Islet precursor cell (in vitro differentiated cells): ENCODE measurements at regions not wholly inside any gene's neighbourhood (a gene's known extent, or its start where the extent isn't known, plus 50 kb on each side); places are given as distances from the start of the nearest gene placed in this dataset.
"Not testable (repeated sequence)": the region's sequence is repeated elsewhere in the genome, so short reads cannot be mapped to it uniquely, and the experiment has no call there.

Source experiments
- DNase-seq: peaks from one replicate; pipeline ENCODE4 v3.0.0-alpha.2; 2018

DNA sequence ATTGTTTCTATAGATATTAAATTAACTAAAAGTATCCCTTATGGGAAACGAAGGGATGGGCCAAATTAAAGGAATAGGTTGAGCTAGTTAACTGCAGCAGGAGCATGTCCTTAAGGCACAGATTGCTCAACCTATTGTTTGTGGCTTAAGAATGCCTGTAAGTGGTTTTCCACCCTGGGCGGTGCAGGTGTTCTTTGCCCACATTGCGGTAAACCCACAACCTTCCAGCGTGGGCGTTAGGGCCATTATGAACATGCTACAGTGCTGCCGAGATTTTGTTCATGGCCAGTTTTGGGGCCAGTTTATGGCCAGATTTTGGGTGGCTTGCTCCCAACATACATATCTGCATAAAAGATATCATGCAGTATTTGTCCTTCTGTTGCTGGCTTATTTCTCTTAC is 1196.8 kb downstream of the NCAM2 start:
- not testable (repeated sequence) for DNase-seq

DNA sequence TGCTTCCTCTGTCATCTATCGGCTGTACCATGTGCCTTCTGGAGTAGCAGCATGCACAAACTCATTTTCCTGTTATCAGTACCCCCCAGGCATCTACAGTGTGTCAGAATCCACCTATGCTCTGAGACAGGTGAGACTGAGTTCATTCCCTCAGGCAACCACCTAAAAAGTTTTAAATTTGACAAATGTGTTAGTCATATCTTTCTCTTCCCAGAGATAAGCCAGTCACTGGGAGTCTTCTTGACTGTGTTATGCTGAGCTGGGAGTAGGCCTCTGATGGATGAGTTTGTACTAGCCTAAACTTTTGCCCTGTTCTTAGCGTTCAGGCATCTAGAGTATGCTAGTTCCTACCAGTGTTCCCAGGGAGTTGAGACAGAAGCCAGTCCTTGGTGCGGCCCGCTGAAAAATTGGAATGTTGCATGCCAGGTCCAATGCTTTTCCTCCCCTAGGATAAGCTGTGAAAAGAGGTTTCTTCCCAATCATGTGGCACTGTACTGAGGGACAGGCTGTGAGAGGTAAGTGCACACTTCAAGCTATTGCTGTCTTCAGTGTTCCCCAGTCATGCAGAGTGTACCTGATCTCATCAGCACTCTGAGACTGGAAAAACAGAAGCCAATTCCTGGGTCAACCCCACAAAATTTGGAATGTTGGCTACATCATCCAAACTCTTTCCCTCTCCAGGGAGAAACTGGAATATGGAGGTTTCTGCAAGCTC is 1202.3 kb downstream of the NCAM2 start:
- DNase-seq: no peak

GRCh38 chr21:22201126-22201525 is 1202.9 kb downstream of the NCAM2 start:
- no peak for DNase-seq

- DNase-seq: no peak
These were observed 1203.5 kb downstream of the NCAM2 start for GRCh38 chr21:22201669-22202068.

DNA sequence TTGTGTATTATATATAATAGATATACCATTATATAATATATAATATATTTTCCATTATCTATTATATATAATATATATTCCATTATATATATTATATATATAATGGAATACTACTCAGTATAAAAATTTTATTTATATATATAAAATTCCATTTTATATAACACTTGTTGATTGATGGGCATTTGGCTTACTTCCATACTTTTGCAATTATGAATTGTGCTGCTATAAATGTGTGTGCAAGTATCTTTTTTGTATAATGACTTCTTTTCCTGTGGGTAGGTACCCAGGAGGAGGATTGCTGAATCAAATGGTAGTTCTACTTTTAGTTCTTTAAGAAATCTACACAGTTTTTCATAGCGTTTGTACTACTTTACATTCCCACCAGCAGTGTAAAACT is 1211.1 kb downstream of the NCAM2 start:
- no peak for DNase-seq

DNA sequence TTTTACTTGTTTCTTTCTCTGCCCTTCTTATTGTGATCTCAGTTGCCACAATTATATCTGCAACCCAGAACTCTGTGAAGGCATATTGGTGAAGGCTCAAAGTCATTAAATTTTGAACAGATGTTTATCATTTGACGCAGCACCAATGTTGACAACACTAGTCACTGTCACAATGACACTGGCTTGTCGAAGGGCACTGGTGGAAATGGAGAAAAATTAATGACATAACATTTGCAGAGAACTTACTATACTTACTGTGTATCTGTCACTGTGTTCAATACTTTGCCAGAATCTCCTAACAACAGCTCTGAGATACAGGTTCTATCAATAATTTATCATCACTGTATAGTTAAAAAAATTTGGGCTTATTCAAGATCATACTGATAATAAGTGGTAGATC is 1213.7 kb downstream of the NCAM2 start:
- no peak for DNase-seq

DNA sequence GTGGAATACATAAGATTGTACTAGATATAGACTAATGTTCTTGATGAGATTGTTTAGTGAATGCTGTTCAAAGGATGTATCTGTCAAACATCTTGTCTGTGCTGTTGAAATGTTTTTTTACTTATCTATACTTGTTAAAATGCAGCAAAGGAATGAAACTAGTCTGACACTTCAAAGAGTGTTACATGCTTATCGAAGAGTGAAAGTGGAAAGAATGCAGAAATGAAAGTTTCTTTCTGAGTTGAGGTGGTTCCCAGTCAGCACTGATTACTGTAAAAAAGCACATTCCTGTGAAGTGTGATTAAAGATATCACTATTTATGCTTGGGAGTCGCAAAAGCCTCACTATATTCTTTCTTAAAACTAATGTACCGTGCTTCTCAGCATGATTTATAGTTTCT is 1225.2 kb downstream of the NCAM2 start:
- no peak for DNase-seq

DNA sequence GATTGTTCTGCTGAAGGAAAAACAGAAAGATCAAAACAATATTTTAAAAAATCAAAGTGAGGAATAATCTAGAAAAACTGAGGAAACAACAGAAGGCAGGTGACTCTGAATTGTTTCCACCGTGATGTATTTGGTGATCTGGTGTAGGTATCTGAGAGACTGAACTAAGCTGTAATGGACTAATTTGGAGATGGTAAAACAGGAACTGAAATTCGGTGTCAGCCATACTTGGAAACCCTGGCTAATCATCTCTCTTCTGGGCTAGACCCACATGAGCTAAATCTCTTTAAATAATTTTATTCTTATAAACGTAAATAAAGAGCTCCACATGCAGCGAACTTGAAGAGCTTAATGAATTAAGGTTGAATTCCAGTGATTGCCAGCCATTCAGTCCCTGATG is 1226.1 kb downstream of the NCAM2 start:
- DNase-seq: no peak

GRCh38 chr21:22225299-22225698 is 1227.1 kb downstream of the NCAM2 start:
- DNase-seq: no peak

- no peak for DNase-seq
These were observed 1232.8 kb downstream of the NCAM2 start for GRCh38 chr21:22231013-22231412.

GRCh38 chr21:22235866-22236590 is 1237.8 kb downstream of the NCAM2 start:
- DNase-seq: no peak

GRCh38 chr21:22244516-22244915 is 1246.3 kb downstream of the NCAM2 start:
- DNase-seq: no peak

DNA sequence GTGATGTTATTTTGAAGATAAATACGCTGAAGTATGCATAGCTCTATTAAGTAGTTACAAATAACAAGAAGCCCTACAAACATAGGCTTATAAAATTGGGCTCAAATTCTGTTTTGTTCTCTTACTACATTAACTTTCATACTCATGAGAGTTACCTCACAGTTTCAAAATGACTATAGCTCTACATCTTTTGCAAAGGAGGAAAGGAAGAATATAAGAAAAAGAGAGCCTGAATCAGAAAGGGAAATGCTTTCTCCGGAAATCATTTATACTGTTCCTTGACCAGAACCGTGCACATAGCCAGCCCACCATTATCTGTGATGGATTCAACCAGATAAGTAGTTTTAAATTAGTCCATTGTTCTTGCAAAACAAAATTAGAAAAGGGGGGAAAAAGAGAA is 1252.1 kb downstream of the NCAM2 start:
- no peak for DNase-seq

DNA sequence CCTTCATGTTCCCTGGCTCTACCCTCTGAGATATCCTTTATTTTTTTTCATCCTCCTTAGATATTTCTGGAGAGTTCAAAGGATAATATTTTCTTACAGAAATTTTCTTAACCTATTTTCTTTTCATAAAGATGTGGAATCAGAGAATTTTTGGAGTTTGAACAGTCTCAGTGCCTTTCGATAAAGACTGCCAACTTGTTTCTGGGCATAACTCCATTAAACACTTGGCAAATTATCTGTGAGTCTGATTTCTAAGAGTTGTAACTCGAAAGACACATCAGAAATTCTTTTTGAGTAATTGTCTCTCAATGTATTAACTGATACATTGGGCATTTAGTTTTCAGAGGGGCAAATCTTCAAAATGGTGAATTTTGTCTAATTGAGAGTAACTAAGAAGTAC is 1255.6 kb downstream of the NCAM2 start:
- DNase-seq: no peak

DNA sequence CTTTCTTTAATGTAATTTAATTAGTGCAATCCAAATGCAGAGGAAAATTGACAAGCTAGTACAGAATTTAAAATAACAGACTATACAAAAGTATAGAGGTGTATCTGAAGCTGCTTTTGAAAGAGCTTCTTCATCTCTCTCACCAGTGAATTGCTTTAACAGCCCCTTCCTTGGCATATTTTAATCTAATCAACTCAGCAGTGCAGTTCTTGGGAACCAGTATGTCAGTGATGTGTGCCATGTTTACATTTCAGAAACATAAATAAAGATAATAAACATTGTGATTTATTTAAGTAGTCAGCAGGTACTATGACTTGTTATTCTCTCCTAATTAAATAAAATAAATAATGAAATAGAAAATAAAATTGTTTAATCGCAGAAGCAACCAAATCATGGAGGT is 1260.6 kb downstream of the NCAM2 start:
- no peak for DNase-seq

DNA sequence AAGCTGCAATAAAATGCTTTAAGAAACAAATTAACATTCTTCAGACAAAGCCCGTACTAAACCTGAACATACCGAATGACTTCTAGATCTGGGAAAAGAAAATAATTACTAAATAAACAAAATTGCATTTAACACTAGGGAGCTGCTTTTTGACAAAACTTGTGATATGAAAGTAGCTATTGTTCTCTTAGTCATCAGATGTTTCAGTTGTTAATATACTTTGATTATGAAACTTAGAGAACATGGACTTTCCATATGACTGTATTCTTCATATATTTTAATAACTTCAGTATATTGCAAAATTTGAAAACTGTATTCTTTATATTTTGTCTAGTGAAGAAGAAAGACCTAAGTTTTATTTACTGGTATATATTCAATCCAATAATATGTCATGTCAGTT is 1262.1 kb downstream of the NCAM2 start:
- no peak for DNase-seq

DNA sequence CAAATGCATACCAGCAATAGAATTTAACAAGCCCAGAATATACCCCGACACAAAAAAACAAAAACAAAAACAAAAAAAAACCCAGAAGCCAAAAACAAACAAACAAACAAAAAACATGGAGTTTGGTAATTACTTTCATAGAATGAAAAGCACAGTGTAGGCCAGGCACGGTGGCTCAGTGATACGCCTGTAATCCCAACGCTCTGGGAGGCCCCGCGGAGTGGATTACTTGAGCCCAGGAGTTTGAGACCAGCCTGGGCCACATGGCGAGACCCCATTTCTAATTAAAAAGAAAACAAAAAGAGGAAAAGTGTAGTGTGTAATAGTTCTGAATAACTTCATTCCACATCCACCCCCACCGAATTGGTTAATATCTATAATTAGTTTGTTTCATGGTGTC is 1265.7 kb downstream of the NCAM2 start:
- DNase-seq: no peak

DNA sequence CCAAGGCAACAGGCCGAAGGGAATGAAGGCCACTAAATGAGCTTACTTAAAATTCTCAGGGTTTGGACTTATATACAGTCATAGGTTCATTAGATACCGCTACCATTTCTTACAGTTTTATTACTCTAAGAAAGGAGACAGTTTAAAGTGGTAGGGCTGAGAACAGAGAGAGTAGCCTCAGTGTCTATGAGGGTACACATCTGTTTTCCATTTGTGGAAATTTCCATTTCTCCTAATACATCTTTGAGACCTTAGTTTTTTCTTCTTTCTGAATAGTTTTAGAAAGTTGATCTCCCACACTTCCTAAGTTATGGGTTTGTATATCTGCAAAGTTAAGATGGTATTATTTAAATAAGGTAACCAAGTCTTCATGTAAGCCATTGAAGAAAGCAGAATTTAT is 1279.1 kb downstream of the NCAM2 start:
- no peak for DNase-seq

DNA sequence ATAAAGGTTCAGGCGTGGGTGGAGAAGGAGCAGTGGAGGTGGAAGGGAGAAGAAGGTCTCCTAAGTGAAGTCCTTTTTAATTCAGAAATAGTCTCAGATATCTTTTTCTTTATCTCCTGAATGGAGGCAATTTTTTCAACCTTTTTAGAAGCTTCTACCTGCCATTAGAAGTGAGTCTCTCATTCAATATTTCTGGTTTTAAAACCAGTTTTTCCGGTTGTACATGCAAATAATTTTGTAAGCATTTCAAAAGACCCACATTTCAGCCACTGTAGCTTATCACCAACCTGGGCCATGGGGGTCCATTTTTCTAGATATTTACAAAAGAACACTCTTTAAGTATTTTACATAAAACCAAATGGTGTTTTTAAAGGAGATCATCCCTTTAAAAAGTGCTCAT is 1280.2 kb downstream of the NCAM2 start:
- no peak for DNase-seq

DNA sequence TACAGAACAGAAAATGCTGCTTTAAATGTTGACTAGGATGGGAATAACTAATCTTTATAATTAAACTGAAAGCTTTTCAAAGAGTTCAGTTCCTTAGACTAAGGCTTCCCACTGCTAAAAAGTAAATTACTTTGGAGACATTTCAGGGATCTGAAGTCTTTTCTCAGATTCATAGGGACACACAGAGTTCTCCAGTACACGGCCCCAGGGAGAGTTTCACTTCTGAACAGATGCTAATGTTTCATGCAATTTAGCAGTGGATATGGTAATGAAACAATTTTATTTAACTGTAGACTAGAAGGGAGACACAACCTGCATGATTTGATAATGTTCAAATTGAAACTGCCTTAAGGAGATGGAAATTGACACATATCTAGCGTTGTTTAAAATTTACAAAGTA is 1282.6 kb downstream of the NCAM2 start:
- no peak for DNase-seq

DNA sequence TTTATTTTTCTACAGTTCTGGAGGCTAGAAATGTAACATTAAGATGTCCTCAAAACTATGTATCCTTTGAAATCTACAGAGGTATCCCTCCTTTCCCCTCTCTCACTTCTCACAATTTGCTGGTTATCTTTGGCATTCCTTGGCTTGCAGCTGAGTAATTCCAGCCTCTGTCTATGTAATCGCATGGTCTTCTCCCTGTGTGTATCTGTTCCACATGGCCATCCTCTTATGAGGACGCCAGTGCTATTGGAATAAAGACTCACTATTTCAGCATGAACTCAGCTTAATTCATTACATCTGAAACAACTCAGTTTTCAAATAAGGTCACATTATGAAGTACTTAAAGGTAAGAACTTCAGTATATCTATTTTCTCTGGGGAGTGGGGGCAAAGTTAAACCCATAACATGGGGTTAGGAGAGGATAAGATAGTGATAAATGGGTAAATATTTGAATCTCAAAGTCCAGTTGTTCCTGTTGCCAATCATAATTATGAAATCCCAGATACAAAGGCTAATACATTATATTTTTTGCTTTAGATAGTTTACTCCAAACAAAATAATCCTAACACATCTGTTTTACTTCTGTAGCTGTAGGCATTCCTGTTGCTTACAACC is 1290.8 kb downstream of the NCAM2 start:
- no peak for DNase-seq

GRCh38 chr21:22292144-22292543 is 1293.9 kb downstream of the NCAM2 start:
- no peak for DNase-seq

GRCh38 chr21:22297575-22297974 is 1299.4 kb downstream of the NCAM2 start:
- no peak for DNase-seq

DNA sequence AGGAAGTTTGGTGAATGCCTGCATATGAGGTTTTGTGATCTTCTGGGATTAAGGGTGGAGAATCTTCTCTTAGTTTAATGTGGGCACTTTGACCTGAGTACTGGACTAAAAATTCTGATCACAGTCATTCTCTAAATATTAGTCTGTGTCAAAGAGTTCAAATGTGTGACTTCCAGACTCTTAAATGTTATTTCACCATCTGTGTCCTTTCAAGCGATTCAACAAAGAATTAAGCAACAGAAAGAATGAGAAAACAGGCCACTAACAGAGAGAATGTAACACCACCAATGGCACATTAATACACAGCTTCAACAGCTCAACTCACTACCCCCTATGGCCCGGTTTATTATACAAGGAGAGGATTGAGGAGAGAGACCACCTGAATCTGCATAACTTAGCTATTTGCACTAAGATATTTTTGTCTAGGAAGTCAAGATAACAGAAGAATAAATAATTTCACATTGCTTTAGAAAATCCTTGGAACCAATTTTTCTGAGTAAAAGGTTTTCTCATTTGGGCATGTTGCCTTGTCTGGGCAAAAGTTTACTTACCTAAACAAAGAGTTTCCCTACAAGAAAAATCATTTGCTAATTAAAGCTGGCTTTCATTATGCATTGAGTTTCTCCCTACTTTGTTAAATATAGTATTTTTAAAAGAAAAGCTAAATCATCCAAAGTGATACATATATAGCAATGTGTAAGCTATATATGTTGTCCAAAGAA is 1313.7 kb downstream of the NCAM2 start:
- DNase-seq: no peak
